ENCODE measurements at regions not wholly inside any gene's neighbourhood (a gene's known extent, or its start where the extent isn't known, plus 50 kb on each side); places are given as distances from the start of the nearest gene placed in this dataset.

DNA sequence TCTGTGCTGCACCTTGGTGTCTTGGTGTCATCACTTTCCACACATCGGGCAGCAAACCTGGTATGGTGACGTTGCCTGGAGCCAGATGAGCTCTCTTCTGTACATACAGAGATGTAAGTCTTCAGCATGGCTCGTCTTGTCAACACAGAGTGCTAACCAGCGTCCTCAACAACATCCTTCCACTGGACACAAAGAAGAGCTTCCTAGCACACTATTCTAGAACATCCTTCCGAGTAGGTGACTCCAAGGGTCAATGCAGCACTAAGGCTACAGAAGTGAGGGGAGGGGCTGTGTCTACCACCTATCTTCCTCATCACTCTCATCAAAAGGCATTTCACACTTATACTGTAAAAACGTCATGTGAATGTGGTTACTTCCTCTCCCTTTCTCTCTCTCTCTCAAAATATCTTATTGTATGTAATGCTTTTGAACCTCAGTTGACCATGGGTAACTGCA lies 108.1 kb upstream of the SLC1A4 start:
- Histone ChIP-seq H3K9ac (replicated peaks; ENCODE audit: extremely low read depth, insufficient read depth, low read length) (no peak overlapping the region), H3K79me2 (ENCODE audit: control insufficient read depth, insufficient read depth, low read length) (no peaks in the 10 kb centered on the region), H3K4me2 (ENCODE audit: insufficient read depth, low read length) (no peak overlapping the region), H3K9me3 (replicated peaks; ENCODE audit: control insufficient read depth, insufficient read depth, low read length) (no peaks in the 10 kb centered on the region), H3K4me1 (ENCODE audit: control insufficient read depth, extremely low read depth, insufficient read depth, low read length) (peaks cover 7% of the 10 kb centered on the region), H3K4me3 (replicated peaks in 1 of 3; ENCODE audit: insufficient read depth in 1 of 3, low read depth in 1 of 3, low read length in 3 of 3) (no peak overlapping the region), H2AFZ (ENCODE audit: low read depth, low read length) (no peak overlapping the region), H3K27me3 (ENCODE audit: control insufficient read depth in 2 of 2, insufficient read depth in 2 of 2, low read length in 2 of 2) (peaks cover 0 to 2% of the 10 kb centered on the region in 2 experiments), H3K36me3 (ENCODE audit: control insufficient read depth in 2 of 2, extremely low read depth in 1 of 2, insufficient read depth in 2 of 2, low read length in 2 of 2) (no peaks in the 10 kb centered on the region), H3K27ac (ENCODE audit: insufficient read depth, low read depth, low read length) (no peak overlapping the region), H3K9me1 (replicated peaks; ENCODE audit: control insufficient read depth, extremely low read depth, insufficient read depth, low read length) (no peaks in the 10 kb centered on the region), H4K20me1 (replicated peaks; ENCODE audit: control insufficient read depth, extremely low read depth, insufficient read depth, low read length) (no peaks in the 10 kb centered on the region)
- dilution Hi-C loops (cut with MboI; ENCODE audit: extremely low pct_ligation_motif_present, low sequenced_read_pairs) (no loop called here), intact Hi-C loops (cut with micrococcal nuclease) (no loop called here)
- no peak for DNase-seq (ENCODE audit: low read depth, low spot score)
- FAIRE-seq, result no peak
- BruUV-seq (replicated peaks), result no TSS peak
- no peak for TF ChIP-seq MYC (IDR thresholded peaks at IDR 0.05; ENCODE audit: low read depth, low read length)
- no peak for TF ChIP-seq POLR2A (IDR thresholded peaks at IDR 0.05; ENCODE audit: low read depth, low read length)
- no peak for TF ChIP-seq JUN (IDR thresholded peaks at IDR 0.05; ENCODE audit: borderline replicate concordance, insufficient read depth, insufficient read length, low read depth)
- no peak for TF ChIP-seq FOS (IDR thresholded peaks at IDR 0.05; ENCODE audit: borderline replicate concordance, insufficient read depth, low read length)
- TF ChIP-seq EZH2 (IDR thresholded peaks at IDR 0.05; ENCODE audit: borderline replicate concordance, low read depth, low read length, severe bottlenecking), result no peak
- no peak for TF ChIP-seq CTCF (IDR thresholded peaks at IDR 0.05; ENCODE audit: extremely low read depth in 1 of 2, insufficient read depth in 1 of 2, low read depth in 1 of 2, low read length in 2 of 2)
- no peak for TF ChIP-seq POLR2AphosphoS5 (IDR thresholded peaks at IDR 0.05; ENCODE audit: insufficient read depth, low read depth, low read length)
- no peak for TF ChIP-seq GATA2 (IDR thresholded peaks at IDR 0.05; ENCODE audit: insufficient read depth, insufficient read length, low read depth, low read length)
- no peak for TF ChIP-seq MAX (IDR thresholded peaks at IDR 0.05; ENCODE audit: insufficient read depth, insufficient read length)
- ChIA-PET POLR2A (no interaction called here), CTCF (no interaction called here)

Data from endothelial cell of umbilical vein (primary cell).